Fibroblast of lung (primary cell): ENCODE measurements at regions not wholly inside any gene's neighbourhood (a gene's known extent, or its start where the extent isn't known, plus 50 kb on each side); places are given as distances from the start of the nearest gene placed in this dataset.

Experiments
- DNase-seq, 2 donors: peaks; one replicate each; pipeline versions ENCODE4 v3.0.0 to v3.0.0-alpha.2; 2010; ENCODE audit warnings: low read depth in 2 of 2
- H2AFZ ChIP-seq: 2 replicates; pipeline ENCODE4 v1.5.1; 2012; ENCODE audit warnings: low read length, control low read depth, inconsistent platforms
- H3K27ac ChIP-seq: 2 replicates; pipeline ENCODE4 v1.5.1; 2011; ENCODE audit warnings: low read length, control low read depth; ENCODE audit not compliant: insufficient read depth
- H3K27me3 ChIP-seq: 2 replicates; pipeline ENCODE4 v1.5.1; 2011; ENCODE audit warnings: mild to moderate bottlenecking, low read length; ENCODE audit not compliant: control insufficient read depth, insufficient read depth
- H3K36me3 ChIP-seq: 2 replicates; pipeline ENCODE4 v1.5.1; 2011; ENCODE audit warnings: low read length; ENCODE audit not compliant: control insufficient read depth, insufficient read depth
- H3K4me1 ChIP-seq: 2 replicates; pipeline ENCODE4 v1.5.1; 2011; ENCODE audit warnings: low read length; ENCODE audit not compliant: control insufficient read depth, insufficient read depth; ENCODE audit errors: extremely low read depth
- H3K4me2 ChIP-seq: 2 replicates; pipeline ENCODE4 v1.5.1; 2011; ENCODE audit warnings: low read length, control low read depth; ENCODE audit not compliant: insufficient read depth; ENCODE audit errors: extremely low read depth
- H3K4me3 ChIP-seq, 4 experiments: fragments of 200-600 bp in 1 of 4; sonication (generic) in 1 of 4; replicated peaks in 1 of 4; 2 replicates each; pipeline ENCODE4 v1.5.1; 2011 to 2016; ENCODE audit warnings: low read length in 4 of 4, low read depth in 3 of 4, mild to moderate bottlenecking in 3 of 4, control low read depth in 2 of 4, inconsistent platforms in 1 of 4, mixed read lengths in 1 of 4; ENCODE audit not compliant: insufficient read depth in 1 of 4; ENCODE audit errors: control extremely low read depth in 1 of 4
- H3K79me2 ChIP-seq: 2 replicates; pipeline ENCODE4 v1.5.1; 2012; ENCODE audit warnings: mild to moderate bottlenecking, low read length, inconsistent platforms; ENCODE audit not compliant: control insufficient read depth, insufficient read depth
- H3K9ac ChIP-seq: 2 replicates; pipeline ENCODE4 v1.5.1; 2011; ENCODE audit warnings: mild to moderate bottlenecking, low read length, control low read depth; ENCODE audit not compliant: insufficient read depth
- H3K9me3 ChIP-seq: 2 replicates; pipeline ENCODE4 v1.5.1; 2012; ENCODE audit warnings: low read depth, low read length; ENCODE audit not compliant: control insufficient read depth, insufficient read depth
- H4K20me1 ChIP-seq: 2 replicates; pipeline ENCODE4 v1.5.1; 2011; ENCODE audit warnings: low read length; ENCODE audit not compliant: control insufficient read depth, insufficient read depth; ENCODE audit errors: extremely low read depth
- EZH2 ChIP-seq: IDR thresholded peaks from 2 replicates; pipeline ENCODE4 v1.5.1; 2012; ENCODE audit warnings: low read length, control low read depth, mild to moderate bottlenecking; ENCODE audit errors: missing control alignments
- TF ChIP-seq, protein P1 (sequence below), 2 donors: IDR thresholded peaks in 1 of 2; conservative IDR thresholded peaks in 1 of 2; 1 replicate in 1 of 2; 2 replicates in 1 of 2; pipeline ENCODE4 v1.5.1; 2011 to 2012; ENCODE audit warnings: low read length in 2 of 2, control low read depth in 1 of 2, inconsistent platforms in 1 of 2, low read depth in 1 of 2, mild to moderate bottlenecking in 1 of 2

DNA sequence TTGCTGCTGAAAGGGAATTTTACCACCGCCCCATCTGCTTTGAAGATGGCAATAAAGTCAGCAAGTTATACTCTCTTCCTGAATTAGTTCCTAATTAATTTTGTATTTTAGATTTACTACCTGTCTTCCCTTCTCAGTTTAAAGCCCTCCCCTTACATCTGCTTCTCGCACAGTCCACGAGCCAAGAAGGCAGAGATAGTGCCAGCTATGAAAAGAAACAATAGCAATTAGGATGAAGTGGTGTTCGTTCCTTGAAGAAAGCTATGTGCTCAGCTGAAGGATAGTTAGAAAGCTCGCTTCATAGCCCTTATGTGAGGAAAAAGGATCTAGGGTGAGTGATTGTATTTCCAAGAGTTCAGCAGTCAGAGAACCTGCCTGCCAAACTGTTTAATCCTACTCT lies 1678.8 kb upstream of the TENM3 start:
- H3K4me1 ChIP-seq, result no peaks in the 10 kb centered on the region
- no peak overlapping the region for H2AFZ ChIP-seq
- H3K4me3 ChIP-seq, result peak overlapping the region in 1 of 4 experiments; percentile 28
- H3K9me3 ChIP-seq, result no peaks in the 10 kb centered on the region
- no peak for DNase-seq
- no peaks in the 10 kb centered on the region for H3K27me3 ChIP-seq
- H3K4me2 ChIP-seq, result no peak overlapping the region
- H3K36me3 ChIP-seq, result no peaks in the 10 kb centered on the region
- no peaks in the 10 kb centered on the region for H4K20me1 ChIP-seq
- no peaks in the 10 kb centered on the region for H3K79me2 ChIP-seq
- no peak for TF ChIP-seq EZH2
- TF ChIP-seq, protein P1, sequence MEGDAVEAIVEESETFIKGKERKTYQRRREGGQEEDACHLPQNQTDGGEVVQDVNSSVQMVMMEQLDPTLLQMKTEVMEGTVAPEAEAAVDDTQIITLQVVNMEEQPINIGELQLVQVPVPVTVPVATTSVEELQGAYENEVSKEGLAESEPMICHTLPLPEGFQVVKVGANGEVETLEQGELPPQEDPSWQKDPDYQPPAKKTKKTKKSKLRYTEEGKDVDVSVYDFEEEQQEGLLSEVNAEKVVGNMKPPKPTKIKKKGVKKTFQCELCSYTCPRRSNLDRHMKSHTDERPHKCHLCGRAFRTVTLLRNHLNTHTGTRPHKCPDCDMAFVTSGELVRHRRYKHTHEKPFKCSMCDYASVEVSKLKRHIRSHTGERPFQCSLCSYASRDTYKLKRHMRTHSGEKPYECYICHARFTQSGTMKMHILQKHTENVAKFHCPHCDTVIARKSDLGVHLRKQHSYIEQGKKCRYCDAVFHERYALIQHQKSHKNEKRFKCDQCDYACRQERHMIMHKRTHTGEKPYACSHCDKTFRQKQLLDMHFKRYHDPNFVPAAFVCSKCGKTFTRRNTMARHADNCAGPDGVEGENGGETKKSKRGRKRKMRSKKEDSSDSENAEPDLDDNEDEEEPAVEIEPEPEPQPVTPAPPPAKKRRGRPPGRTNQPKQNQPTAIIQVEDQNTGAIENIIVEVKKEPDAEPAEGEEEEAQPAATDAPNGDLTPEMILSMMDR (conservative IDR thresholded peaks at IDR 0.05 in 1 of 2, IDR thresholded peaks at IDR 0.05 in 1 of 2; ENCODE audit: low read depth in 1 of 2, low read length in 2 of 2), result no peak
- no peak overlapping the region for H3K9ac ChIP-seq
- H3K27ac ChIP-seq, result no peak overlapping the region

DNA sequence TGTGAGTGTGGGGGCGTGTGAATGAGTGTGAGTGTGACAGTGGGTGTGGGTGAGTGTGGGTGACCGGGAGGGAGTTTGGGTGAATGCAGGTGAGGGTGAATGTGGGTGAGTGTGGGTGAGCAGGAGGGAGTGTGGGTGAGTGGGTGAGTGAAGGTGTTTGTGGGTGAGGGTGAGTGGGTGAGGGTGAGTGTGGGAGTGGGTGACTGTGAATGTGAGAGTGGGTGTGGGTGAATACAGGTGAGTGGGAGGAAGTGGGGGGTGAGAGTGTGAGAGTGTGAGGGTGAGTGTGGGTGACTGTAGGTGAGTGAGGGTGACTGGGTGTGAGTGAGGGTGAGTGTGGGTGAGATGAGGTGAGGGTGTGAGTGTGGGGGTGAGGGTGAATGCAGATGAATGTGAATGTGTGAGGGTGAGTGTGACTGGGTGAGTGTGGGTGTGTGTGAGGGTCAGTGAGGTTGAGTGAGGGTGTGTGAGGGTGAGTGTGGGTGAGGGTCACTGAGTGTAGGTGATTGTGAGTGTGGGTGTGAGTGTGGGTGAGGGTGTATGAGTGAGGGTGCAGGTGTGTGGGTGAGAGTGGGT lies 1677.3 kb upstream of the TENM3 start:
- H3K4me2 ChIP-seq, result no peak overlapping the region
- TF ChIP-seq, protein P1 (conservative IDR thresholded peaks at IDR 0.05 in 1 of 2, IDR thresholded peaks at IDR 0.05 in 1 of 2; ENCODE audit: low read depth in 1 of 2, low read length in 2 of 2), result no peak
- no peak for TF ChIP-seq EZH2
- H3K27ac ChIP-seq, result no peak overlapping the region
- H3K79me2 ChIP-seq, result no peaks in the 10 kb centered on the region
- no peak for DNase-seq
- no peaks in the 10 kb centered on the region for H3K27me3 ChIP-seq
- no peaks in the 10 kb centered on the region for H4K20me1 ChIP-seq
- H3K9ac ChIP-seq, result no peak overlapping the region
- no peak overlapping the region for H2AFZ ChIP-seq
- no peak overlapping the region for H3K4me3 ChIP-seq
- H3K4me1 ChIP-seq, result no peaks in the 10 kb centered on the region
- H3K9me3 ChIP-seq, result no peaks in the 10 kb centered on the region
- no peaks in the 10 kb centered on the region for H3K36me3 ChIP-seq

DNA sequence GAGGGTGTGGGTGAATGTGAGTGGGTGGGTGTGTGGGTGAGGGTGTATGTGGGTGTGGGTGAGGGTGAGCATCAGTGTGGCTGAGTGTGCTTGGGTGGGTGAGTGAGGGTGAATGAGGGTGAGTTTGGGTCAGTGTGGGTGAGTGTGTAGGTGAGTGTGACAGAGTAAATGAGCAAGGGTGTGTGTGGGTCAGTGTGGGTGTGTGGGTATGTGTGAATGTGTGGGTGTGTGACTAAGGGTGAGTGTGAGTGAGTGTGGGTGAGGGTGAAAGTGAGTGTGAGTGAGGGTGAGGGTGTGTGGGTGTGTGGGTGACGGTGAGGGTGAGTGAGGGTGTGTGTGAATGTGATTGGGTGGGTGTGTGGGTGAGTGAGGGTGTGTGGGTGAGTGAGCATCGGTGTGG lies 1676.7 kb upstream of the TENM3 start:
- Histone ChIP-seq H3K79me2 (no peaks in the 10 kb centered on the region), H3K36me3 (no peaks in the 10 kb centered on the region)

More for the DNA sequence above, 1676.7 kb upstream of the TENM3 start:
- Histone ChIP-seq H3K27ac (no peak overlapping the region), H3K4me3 (no peak overlapping the region), H3K4me2 (no peak overlapping the region), H3K9me3 (no peaks in the 10 kb centered on the region), H3K4me1 (no peaks in the 10 kb centered on the region), H4K20me1 (no peaks in the 10 kb centered on the region), H2AFZ (no peak overlapping the region), H3K27me3 (no peaks in the 10 kb centered on the region), H3K9ac (no peak overlapping the region)
- no peak for DNase-seq
- TF ChIP-seq EZH2, result no peak
- TF ChIP-seq, protein P1 (conservative IDR thresholded peaks at IDR 0.05 in 1 of 2, IDR thresholded peaks at IDR 0.05 in 1 of 2; ENCODE audit: low read depth in 1 of 2, low read length in 2 of 2), result no peak
